K562 (cell line): ENCODE measurements at regions not wholly inside any gene's neighbourhood (a gene's known extent, or its start where the extent isn't known, plus 50 kb on each side); places are given as distances from the start of the nearest gene placed in this dataset.

Experiments used
- MEF2D ChIP-seq: conservative IDR thresholded peaks from 2 replicates; pipeline ENCODE4 v1.6.1; 2016; ENCODE audit warnings: low read depth, missing genetic modification characterization, missing compliant biosample characterization
- NFIC ChIP-seq: fragments of 450-650 bp; IDR thresholded peaks from 2 replicates; pipeline ENCODE4 v1.6.1; 2017; ENCODE audit warnings: mild to moderate bottlenecking, inconsistent platforms
- NR2C1 ChIP-seq, 2 experiments: fragments of 450-650 bp; IDR thresholded peaks; 2 replicates each; pipeline ENCODE4 v1.6.1; 2017; ENCODE audit warnings: mild to moderate bottlenecking in 2 of 2, antibody characterized with exemption in 1 of 2, inconsistent platforms in 1 of 2, missing compliant biosample characterization in 1 of 2, missing genetic modification characterization in 1 of 2
- XRCC5 ChIP-seq: fragments of 200-400 bp; formaldehyde crosslinking; IDR thresholded peaks from 2 replicates; pipeline ENCODE4 v1.6.1; 2017; ENCODE audit warnings: low read depth, mild to moderate bottlenecking, low read length
- TF ChIP-seq, protein P1 (sequence below): fragments of 450-650 bp; IDR thresholded peaks from 2 replicates; pipeline ENCODE4 v1.6.1; 2016; ENCODE audit warnings: low read depth

DNA sequence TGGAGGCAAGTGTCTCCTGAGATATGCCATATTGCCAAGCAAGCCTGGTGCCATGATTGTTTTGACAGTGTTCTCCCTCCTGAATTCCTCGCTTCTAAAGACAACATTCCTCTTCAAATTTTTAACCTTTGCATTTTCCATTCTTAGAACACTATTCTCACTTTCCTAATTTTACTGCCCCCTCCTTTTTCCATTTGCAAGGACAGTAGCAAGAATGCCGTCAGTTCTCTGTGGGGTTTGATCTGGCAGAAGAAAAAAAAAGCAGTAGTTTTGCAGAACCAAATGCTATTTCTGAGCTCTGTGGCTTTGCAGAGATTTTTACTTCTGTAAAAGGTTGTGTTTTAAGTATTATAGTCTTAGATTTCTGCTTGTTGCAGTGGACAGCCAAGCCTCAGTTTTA is 295.2 kb downstream of the NUAK1 start (continued):
- TF ChIP-seq, protein P1, sequence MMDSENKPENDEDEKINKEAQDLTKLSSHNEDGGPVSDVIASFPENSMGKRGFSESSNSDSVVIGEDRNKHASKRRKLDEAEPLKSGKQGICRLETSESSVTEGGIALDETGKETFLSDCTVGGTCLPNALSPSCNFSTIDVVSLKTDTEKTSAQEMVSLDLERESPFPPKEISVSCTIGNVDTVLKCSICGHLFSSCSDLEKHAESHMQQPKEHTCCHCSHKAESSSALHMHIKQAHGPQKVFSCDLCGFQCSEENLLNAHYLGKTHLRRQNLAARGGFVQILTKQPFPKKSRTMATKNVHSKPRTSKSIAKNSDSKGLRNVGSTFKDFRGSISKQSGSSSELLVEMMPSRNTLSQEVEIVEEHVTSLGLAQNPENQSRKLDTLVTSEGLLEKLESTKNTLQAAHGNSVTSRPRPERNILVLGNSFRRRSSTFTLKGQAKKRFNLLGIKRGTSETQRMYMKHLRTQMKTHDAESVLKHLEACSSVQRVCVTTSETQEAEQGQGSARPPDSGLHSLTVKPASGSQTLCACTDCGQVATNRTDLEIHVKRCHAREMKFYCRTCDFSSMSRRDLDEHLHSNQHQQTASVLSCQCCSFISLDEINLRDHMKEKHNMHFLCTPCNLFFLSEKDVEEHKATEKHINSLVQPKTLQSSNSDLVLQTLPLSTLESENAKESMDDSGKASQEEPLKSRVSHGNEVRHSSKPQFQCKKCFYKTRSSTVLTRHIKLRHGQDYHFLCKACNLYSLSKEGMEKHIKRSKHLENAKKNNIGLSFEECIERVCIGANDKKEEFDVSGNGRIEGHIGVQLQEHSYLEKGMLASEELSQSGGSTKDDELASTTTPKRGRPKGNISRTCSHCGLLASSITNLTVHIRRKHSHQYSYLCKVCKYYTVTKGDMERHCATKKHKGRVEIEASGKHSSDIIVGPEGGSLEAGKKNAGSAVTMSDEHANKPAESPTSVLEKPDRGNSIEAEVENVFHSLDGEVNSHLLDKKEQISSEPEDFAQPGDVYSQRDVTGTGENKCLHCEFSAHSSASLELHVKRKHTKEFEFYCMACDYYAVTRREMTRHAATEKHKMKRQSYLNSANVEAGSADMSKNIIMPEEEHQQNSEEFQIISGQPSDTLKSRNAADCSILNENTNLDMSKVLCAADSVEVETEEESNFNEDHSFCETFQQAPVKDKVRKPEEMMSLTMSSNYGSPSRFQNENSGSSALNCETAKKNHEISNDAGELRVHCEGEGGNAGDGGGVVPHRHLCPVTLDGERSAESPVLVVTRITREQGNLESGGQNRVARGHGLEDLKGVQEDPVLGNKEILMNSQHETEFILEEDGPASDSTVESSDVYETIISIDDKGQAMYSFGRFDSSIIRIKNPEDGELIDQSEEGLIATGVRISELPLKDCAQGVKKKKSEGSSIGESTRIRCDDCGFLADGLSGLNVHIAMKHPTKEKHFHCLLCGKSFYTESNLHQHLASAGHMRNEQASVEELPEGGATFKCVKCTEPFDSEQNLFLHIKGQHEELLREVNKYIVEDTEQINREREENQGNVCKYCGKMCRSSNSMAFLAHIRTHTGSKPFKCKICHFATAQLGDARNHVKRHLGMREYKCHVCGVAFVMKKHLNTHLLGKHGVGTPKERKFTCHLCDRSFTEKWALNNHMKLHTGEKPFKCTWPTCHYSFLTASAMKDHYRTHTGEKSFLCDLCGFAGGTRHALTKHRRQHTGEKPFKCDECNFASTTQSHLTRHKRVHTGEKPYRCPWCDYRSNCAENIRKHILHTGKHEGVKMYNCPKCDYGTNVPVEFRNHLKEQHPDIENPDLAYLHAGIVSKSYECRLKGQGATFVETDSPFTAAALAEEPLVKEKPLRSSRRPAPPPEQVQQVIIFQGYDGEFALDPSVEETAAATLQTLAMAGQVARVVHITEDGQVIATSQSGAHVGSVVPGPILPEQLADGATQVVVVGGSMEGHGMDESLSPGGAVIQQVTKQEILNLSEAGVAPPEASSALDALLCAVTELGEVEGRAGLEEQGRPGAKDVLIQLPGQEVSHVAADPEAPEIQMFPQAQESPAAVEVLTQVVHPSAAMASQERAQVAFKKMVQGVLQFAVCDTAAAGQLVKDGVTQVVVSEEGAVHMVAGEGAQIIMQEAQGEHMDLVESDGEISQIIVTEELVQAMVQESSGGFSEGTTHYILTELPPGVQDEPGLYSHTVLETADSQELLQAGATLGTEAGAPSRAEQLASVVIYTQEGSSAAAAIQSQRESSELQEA, result no peak
- TF ChIP-seq MEF2D (tag) (no peak), XRCC5 (no peak), NFIC (no peak), NR2C1 (IDR thresholded peaks at IDR 0.05) (no peak), NR2C1 (tag; IDR thresholded peaks at IDR 0.05) (no peak)
